ENCODE measurements at regions not wholly inside any gene's neighbourhood (a gene's known extent, or its start where the extent isn't known, plus 50 kb on each side); places are given as distances from the start of the nearest gene placed in this dataset.
A peak's percentile ranks its signal among the peaks of the same experiment; 100 is the strongest.

DNA sequence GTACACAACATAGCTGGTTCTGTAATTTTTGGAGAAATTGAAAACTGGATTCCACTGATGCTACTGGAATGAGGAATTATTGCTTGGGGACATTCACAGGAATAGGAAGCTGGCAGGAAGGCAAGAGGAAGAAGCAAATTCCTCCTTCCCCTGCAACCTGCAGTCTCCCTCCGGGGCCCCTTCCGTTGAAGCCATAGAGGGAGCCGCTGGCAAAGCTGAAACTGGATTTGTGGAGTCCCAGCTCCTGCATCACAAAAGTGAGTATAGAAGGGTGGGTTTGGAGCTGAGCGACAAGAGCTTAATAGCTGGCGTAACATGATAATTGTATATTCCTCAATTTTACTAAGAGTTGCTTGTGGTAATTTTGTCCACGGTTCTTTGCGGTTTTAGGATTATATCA is 190.8 kb downstream of the ADRA2A start:
- no peaks in the 10 kb centered on the region for H3K79me1 ChIP-seq (ENCODE audit: low read depth, low read length)
- no peak overlapping the region for H3K56ac ChIP-seq (replicated peaks; ENCODE audit: insufficient read length, low read depth, low read length)
- no peak overlapping the region for H3K4me2 ChIP-seq (ENCODE audit: insufficient read depth in 1 of 2, low read depth in 2 of 2, low read length in 2 of 2)
- H2BK12ac ChIP-seq (ENCODE audit: low read depth, low read length): no peak overlapping the region
- no peak overlapping the region for H4K5ac ChIP-seq (ENCODE audit: insufficient read length, low read depth, low read length)
- no peaks in the 10 kb centered on the region for H3K36me3 ChIP-seq (ENCODE audit: control insufficient read depth in 2 of 4, insufficient read depth in 4 of 4, low read length in 3 of 4)
- no peaks in the 10 kb centered on the region for H3K27me3 ChIP-seq (replicated peaks in 1 of 4; ENCODE audit: control insufficient read depth in 3 of 4, extremely low read depth in 1 of 4, insufficient read depth in 3 of 4, low read length in 3 of 4)
- no peak overlapping the region for H3K4ac ChIP-seq (replicated peaks; ENCODE audit: insufficient read length, low read depth, low read length)
- no peaks in the 10 kb centered on the region for H3K4me1 ChIP-seq (replicated peaks in 1 of 4; ENCODE audit: control insufficient read depth in 3 of 4, insufficient read depth in 4 of 4, low read length in 3 of 4)
- no peak overlapping the region for H3K27ac ChIP-seq (ENCODE audit: low read depth, low read length)
- H4K20me1 ChIP-seq (replicated peaks in 1 of 2; ENCODE audit: control insufficient read depth in 1 of 2, insufficient read depth in 2 of 2, low read length in 2 of 2): no peaks in the 10 kb centered on the region
- no peak overlapping the region for H3K23ac ChIP-seq (ENCODE audit: insufficient read length)
- ChIA-PET CTCF (ENCODE audit: partially characterized antibody) (interaction anchor here (1.0 to 2.0 kb wide), 4 partner anchors 14 to 125 kb away, joined by 3 to 9 read pairs (median 4); no protein-coding TSS in a partner anchor), POLR2A (ENCODE audit: partially characterized antibody) (no interaction called here)
- no peak overlapping the region for H4K91ac ChIP-seq (replicated peaks; ENCODE audit: insufficient read length, low read length)
- no peaks in the 10 kb centered on the region for H3K23me2 ChIP-seq (ENCODE audit: low read depth, low read length)
- H3K4me3 ChIP-seq (ENCODE audit: extremely low read depth in 1 of 4, insufficient read depth in 2 of 4, low read depth in 3 of 4, low read length in 4 of 4): no peak overlapping the region
- no peak overlapping the region for H4K8ac ChIP-seq (ENCODE audit: extremely low read depth, insufficient read depth, low read length)
- no peak overlapping the region for H2BK20ac ChIP-seq (ENCODE audit: low read length)
- no peak overlapping the region for H2BK120ac ChIP-seq (replicated peaks; ENCODE audit: low read depth, low read length)
- no peak overlapping the region for H3K18ac ChIP-seq (ENCODE audit: extremely low read depth, low read length)
- H3K79me2 ChIP-seq (ENCODE audit: control insufficient read depth in 1 of 2, insufficient read depth in 2 of 2, low read length in 2 of 2): no peaks in the 10 kb centered on the region
- no peaks in the 10 kb centered on the region for H3K9me3 ChIP-seq (ENCODE audit: insufficient read depth in 2 of 2, low read depth in 1 of 2, low read length in 1 of 2)
- H2BK15ac ChIP-seq (ENCODE audit: low read length): no peak overlapping the region
- TF ChIP-seq RAD21 (IDR thresholded peaks at IDR 0.05 in 1 of 2, conservative IDR thresholded peaks at IDR 0.05 in 1 of 2; ENCODE audit: low read depth in 2 of 2, low read length in 2 of 2): 0 out of 4 replicates have a peak, but pooled peaks of 1 of the 2 experiments have one; percentile 6
- no peak for TF ChIP-seq SP2 (IDR thresholded peaks at IDR 0.05; ENCODE audit: low read length)
- FAIRE-seq: no peak
- H3K9ac ChIP-seq (replicated peaks in 1 of 4; ENCODE audit: extremely low read depth in 1 of 4, low read depth in 3 of 4, low read length in 3 of 4): no peak overlapping the region
- WGBS, 2 experiments (ENCODE audit: extremely low coverage in 1 of 2, insufficient coverage in 1 of 2, insufficient read length in 1 of 2, insufficient replicate concordance in 2 of 2, low coverage in 1 of 2, low lambda C conversion rate in 2 of 2, missing lambda C conversion rate in 1 of 2): 78% methylated on average over 7 of the region's 7 CpGs; no CpG with 5 or more reads in 1 of the 2 experiments
- no peak overlapping the region for H3K14ac ChIP-seq (ENCODE audit: insufficient read length)
- no peak overlapping the region for H2AK5ac ChIP-seq (ENCODE audit: low read depth, low read length)
- 0 out of 2 replicates have a peak overlapping the region, but pooled peaks have one; percentile 65 for H2AFZ ChIP-seq (ENCODE audit: low read length)
- DNase-seq (ENCODE audit: low read depth in 1 of 2, low spot score in 2 of 2): no peak
- H2BK5ac ChIP-seq (ENCODE audit: low read depth, low read length): no peak overlapping the region

Data from H1 (cell line).